Transverse colon (tissue), 3 donors: ENCODE measurements at regions not wholly inside any gene's neighbourhood (a gene's known extent, or its start where the extent isn't known, plus 50 kb on each side); places are given as distances from the start of the nearest gene placed in this dataset.

ENCODE experiments used
- POLR2A ChIP-seq: fragments of 450-650 bp; IDR thresholded peaks from one replicate; pipeline ENCODE4 v1.6.1; 2016; ENCODE audit warnings: antibody characterized with exemption, mild to moderate bottlenecking, moderate library complexity
- TF ChIP-seq, protein P1 (sequence below), 5 experiments: fragments of 200-600 bp in 3 of 5; fragments of 450-650 bp in 2 of 5; sonication (generic) in 3 of 5; IDR thresholded peaks; 1 replicate in 2 of 5; 2 replicates in 3 of 5; pipeline ENCODE4 v1.5.1; 2016 to 2017; ENCODE audit warnings: antibody characterized with exemption in 5 of 5, inconsistent platforms in 3 of 5, mild to moderate bottlenecking in 2 of 5, moderate library complexity in 1 of 5

GRCh38 chr14:65258391-65258790, 154.1 kb upstream of the FUT8 start:
- TF ChIP-seq, protein P1, sequence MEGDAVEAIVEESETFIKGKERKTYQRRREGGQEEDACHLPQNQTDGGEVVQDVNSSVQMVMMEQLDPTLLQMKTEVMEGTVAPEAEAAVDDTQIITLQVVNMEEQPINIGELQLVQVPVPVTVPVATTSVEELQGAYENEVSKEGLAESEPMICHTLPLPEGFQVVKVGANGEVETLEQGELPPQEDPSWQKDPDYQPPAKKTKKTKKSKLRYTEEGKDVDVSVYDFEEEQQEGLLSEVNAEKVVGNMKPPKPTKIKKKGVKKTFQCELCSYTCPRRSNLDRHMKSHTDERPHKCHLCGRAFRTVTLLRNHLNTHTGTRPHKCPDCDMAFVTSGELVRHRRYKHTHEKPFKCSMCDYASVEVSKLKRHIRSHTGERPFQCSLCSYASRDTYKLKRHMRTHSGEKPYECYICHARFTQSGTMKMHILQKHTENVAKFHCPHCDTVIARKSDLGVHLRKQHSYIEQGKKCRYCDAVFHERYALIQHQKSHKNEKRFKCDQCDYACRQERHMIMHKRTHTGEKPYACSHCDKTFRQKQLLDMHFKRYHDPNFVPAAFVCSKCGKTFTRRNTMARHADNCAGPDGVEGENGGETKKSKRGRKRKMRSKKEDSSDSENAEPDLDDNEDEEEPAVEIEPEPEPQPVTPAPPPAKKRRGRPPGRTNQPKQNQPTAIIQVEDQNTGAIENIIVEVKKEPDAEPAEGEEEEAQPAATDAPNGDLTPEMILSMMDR (IDR thresholded peaks at IDR 0.05): no peak
- TF ChIP-seq POLR2A: no peak
